Astrocyte of the spinal cord (primary cell): ENCODE measurements at regions not wholly inside any gene's neighbourhood (a gene's known extent, or its start where the extent isn't known, plus 50 kb on each side); places are given as distances from the start of the nearest gene placed in this dataset.

ENCODE experiments used
- DNase-seq: peaks from one replicate; pipeline ENCODE4 v3.0.0; 2011; ENCODE audit warnings: low read depth, low spot score
- H3K4me3 ChIP-seq: 2 replicates; pipeline ENCODE4 v1.5.1; 2011; ENCODE audit warnings: low read depth, mild to moderate bottlenecking, low read length, moderate library complexity
- CTCF ChIP-seq: IDR thresholded peaks from 2 replicates; pipeline ENCODE4 v1.5.1; 2012; ENCODE audit warnings: low read depth, mild to moderate bottlenecking, low read length, inconsistent platforms
- in situ Hi-C: cut with HindIII; loops from 2 replicates; pipeline ENCODE4 v1.10.0; 2017; ENCODE audit warnings: low sequenced_read_pairs

GRCh38 chr22:47397673-47398072, 635.2 kb downstream of the TBC1D22A start:
- in situ Hi-C loops = no loop called here
- no peak overlapping the region for H3K4me3 ChIP-seq
- no peak for TF ChIP-seq CTCF
- no peak for DNase-seq

GRCh38 chr22:47396515-47396914, 634.1 kb downstream of the TBC1D22A start:
- TF ChIP-seq CTCF = no peak
- DNase-seq = no peak
- H3K4me3 ChIP-seq = no peak overlapping the region
- in situ Hi-C loops = no loop called here

GRCh38 chr22:47396105-47396504, 633.7 kb downstream of the TBC1D22A start:
- DNase-seq = no peak
- in situ Hi-C loops = no loop called here
- no peak for TF ChIP-seq CTCF
- no peak overlapping the region for H3K4me3 ChIP-seq

GRCh38 chr22:47395481-47395880, 633.0 kb downstream of the TBC1D22A start:
- DNase-seq = peak; percentile 59
- H3K4me3 ChIP-seq = no peak overlapping the region
- in situ Hi-C loops = no loop called here
- no peak for TF ChIP-seq CTCF

GRCh38 chr22:47394504-47395440, 632.3 kb downstream of the TBC1D22A start:
- DNase-seq = no peak
- TF ChIP-seq CTCF = no peak
- in situ Hi-C loops = no loop called here
- no peak overlapping the region for H3K4me3 ChIP-seq

GRCh38 chr22:47393191-47393590, 630.7 kb downstream of the TBC1D22A start:
- DNase-seq = no peak
- in situ Hi-C loops = no loop called here
- H3K4me3 ChIP-seq = no peak overlapping the region
- no peak for TF ChIP-seq CTCF
